ENCODE measurements at regions not wholly inside any gene's neighbourhood (a gene's known extent, or its start where the extent isn't known, plus 50 kb on each side); places are given as distances from the start of the nearest gene placed in this dataset.

GRCh38 chr3:180543877-180544276, 58.1 kb upstream of the TTC14 start:
- DNase-seq (ENCODE audit: low spot score), result no peak

GRCh38 chr3:180546863-180547262, 55.1 kb upstream of the TTC14 start:
- DNase-seq (ENCODE audit: low spot score), result no peak

GRCh38 chr3:180548050-180548449, 53.9 kb upstream of the TTC14 start:
- DNase-seq (ENCODE audit: low spot score), result no peak

All from globus pallidus (tissue), 1 donor.